Stimulated activated naive CD8-positive, alpha-beta T cell treated with anti-CD3 and anti-CD28 coated beads, Interleukin-15, Interleukin-2, amounts not matched to agents 100 U/mL and 50 U/mL, for 24 hours (primary cell): ENCODE measurements at regions not wholly inside any gene's neighbourhood (a gene's known extent, or its start where the extent isn't known, plus 50 kb on each side); places are given as distances from the start of the nearest gene placed in this dataset.

Source experiments
- ATAC-seq: fragments of 150-1000 bp; cut with Tn5 transposase; one replicate; pipeline ENCODE4 v1.10.0; 2021
- DNase-seq: peaks from one replicate; pipeline ENCODE4 v3.0.0; 2021

- ATAC-seq (no peak), DNase-seq (no peak)
Observed at GRCh38 chr4:19408490-19408889, 843.2 kb upstream of the SLIT2 start.

- no peak for DNase-seq
- no peak for ATAC-seq
Observed at GRCh38 chr4:19406789-19407188, 844.9 kb upstream of the SLIT2 start.

- ATAC-seq (no peak), DNase-seq (no peak)
Observed at GRCh38 chr4:19403786-19404370, 847.8 kb upstream of the SLIT2 start.

- ATAC-seq (no peak), DNase-seq (no peak)
Observed at GRCh38 chr4:19402581-19403065, 849.1 kb upstream of the SLIT2 start.

GRCh38 chr4:19401301-19402080 lies 850.2 kb upstream of the SLIT2 start:
- ATAC-seq: no peak
- no peak for DNase-seq

DNA sequence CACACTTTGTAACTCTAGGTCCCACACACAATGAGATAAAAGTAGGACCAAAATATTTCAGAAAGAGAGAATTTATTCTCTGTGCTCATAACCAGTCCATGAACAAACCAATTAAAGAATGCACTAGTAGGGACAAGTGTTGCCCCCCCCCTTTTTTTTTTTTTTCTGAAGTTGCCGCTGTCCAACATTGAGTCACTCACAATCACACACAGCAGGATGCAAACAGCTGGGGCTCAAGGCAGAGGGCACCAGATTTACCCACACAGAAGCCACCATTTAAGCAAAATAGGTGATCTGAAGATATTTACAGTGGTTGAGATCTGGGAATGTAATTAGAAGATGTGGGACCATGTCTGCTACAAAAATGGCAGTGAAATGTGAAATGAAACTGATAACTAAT lies 850.9 kb upstream of the SLIT2 start:
- no peak for ATAC-seq
- DNase-seq: no peak

DNA sequence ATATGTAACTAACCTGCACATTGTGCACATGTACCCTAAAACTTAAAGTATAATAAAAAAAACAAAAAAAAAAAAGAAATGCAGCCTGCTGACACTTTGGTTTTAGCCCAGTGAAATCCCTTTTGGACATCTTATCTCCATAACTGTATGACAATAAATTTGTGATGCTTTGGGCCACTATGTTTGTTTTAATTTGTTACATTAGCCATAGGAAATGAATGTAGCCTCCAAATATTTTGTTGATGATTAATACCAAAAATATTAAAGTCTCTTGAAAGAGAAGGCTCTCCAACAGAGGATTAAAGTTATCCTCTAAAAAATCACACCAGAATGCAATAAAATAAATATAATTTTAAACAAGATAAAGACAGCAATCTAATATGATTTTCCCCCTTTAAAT lies 852.7 kb upstream of the SLIT2 start:
- ATAC-seq (no peak), DNase-seq (no peak)

GRCh38 chr4:19386786-19387185 lies 864.9 kb upstream of the SLIT2 start:
- ATAC-seq: no peak

GRCh38 chr4:19382993-19383756 lies 868.5 kb upstream of the SLIT2 start:
- DNase-seq: no peak

More at GRCh38 chr4:19386786-19387185, 864.9 kb upstream of the SLIT2 start:
- no peak for DNase-seq

GRCh38 chr4:19381068-19381467 lies 870.6 kb upstream of the SLIT2 start:
- ATAC-seq (no peak), DNase-seq (no peak)

More at GRCh38 chr4:19382993-19383756, 868.5 kb upstream of the SLIT2 start:
- no peak for ATAC-seq

- DNase-seq (no peak), ATAC-seq (no peak)
Observed at GRCh38 chr4:19380600-19380999, 871.1 kb upstream of the SLIT2 start.

GRCh38 chr4:19379191-19379708 lies 872.5 kb upstream of the SLIT2 start:
- no peak for ATAC-seq
- DNase-seq: no peak

DNA sequence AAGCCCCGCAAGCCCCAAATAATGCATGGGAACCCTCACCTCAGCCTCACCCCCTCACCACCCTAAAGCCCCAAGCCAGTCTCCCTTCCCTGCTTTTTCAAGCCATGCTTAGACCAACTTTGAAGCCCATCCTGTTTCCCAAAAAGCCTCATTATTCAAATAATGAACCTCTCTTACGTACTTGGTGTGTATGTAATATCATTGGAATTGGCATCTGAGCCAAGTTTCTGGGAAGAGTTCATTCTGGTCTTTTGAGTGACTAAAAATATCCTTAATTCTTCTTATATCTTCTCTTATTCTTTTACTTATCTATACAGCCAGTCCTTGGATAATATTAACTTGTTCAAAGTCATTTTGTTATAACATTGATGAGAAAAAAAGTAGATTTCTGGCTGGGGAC lies 875.8 kb upstream of the SLIT2 start:
- DNase-seq (no peak), ATAC-seq (no peak)

DNA sequence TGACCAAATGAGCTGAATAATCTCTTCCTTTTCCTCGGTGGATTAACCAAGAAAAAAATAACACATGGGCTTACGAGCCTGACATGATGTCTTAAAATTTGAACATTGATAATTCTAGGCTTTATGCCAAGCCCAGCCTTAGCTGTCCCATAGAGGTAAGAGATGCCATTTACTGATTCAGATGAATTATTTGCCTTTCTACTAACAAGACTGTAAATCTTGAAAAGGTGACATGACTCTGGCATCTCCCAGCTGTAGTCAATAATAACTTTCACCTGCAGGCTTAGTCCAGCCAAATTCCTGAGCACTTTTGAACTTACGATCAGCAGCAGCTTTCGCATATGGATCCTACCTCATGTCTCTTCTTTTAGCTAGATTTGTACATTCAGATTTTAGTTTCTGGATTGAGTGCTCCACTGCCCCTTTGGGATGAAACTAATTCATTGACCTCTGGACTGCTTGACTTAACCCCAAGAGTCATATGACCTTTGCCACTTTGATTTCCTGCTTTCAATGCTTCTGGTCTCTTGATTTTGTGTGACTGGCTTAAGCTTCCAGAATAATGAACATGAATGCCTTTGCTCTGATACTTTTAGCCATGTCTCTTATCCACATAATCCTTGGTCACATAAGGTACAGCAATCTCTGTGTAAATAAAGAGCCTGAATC lies 876.4 kb upstream of the SLIT2 start:
- DNase-seq: no peak
- no peak for ATAC-seq

DNA sequence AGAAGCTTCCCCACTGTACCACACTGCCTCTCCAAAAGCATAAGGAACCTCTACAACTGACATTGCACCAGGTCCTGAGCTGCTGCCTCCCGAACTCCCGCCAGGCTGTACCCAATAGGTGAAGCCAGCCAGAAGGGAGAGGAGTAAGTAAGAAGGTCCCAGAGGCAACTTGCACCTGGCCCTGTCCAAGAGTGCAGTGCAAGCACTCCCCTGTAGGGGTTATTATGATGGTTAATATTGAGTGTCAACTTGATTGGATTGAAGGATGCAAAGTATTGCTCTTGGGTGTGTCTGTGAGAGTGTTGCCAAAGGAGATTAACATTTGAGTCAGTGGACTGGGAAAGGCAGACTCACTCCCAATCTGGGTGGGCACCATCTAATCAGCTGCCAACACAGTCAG lies 879.3 kb upstream of the SLIT2 start:
- ATAC-seq (no peak), DNase-seq (no peak)

DNA sequence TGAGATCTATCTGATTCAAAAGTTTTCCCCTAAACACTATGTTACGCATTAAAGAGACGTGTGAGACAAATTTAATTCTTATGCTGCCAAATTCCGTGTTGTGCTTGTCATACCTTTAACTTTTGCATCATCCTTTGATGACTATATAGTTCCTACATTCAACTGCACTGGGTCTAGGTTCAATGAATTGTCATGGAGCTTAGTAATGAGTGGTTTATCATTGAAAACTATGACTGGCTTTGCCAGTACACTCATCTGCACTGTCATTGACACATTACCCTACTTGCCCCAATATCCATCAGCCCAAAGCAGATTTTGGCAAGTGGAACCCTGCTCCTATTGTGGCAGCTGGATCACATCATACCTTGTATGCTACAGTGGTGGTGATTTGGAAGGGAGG lies 882.9 kb upstream of the SLIT2 start:
- DNase-seq (no peak), ATAC-seq (no peak)

DNA sequence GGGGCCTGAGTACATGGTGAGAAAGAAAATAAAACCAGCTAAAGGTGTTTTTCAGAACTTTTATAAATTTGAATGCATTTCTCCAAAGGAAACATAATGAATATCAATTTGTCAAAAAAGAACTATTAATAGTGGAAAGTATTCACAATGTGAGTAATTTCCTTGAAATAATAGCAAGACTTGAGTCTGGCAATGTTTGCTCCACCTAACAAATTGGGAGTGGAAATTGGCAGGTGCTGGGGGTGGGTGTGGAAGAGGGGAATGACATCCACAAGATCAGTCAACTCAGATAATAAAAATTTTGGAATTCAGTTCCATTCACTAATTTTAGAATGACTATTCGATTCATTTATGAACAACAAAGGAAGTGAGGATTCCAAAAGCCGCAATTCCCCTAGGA lies 884.8 kb upstream of the SLIT2 start:
- DNase-seq: no peak
- ATAC-seq: no peak

GRCh38 chr4:19358015-19358414 lies 893.7 kb upstream of the SLIT2 start:
- ATAC-seq (no peak), DNase-seq (no peak)

DNA sequence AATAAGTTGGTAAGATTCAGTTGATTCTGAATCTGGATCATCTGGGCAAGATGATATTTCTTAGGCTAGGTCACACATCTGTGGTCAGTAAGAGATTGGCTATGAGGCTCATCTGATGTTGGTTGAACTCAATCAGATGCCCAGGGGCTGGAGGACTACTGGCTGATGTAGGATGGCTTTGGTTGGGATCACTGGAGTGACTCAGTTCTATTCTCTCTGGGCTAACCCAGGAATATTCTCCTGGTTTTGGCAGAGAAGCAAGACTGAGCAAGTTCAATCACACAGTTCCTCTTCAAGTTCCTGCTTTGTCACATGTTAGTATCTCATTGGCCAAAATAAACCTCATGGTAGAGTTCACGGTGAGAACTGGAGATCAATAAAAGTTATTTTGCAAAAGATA lies 902.3 kb upstream of the SLIT2 start:
- DNase-seq: no peak
- ATAC-seq: no peak

- DNase-seq (no peak), ATAC-seq (no peak)
Observed at GRCh38 chr4:19348746-19349145, 903.0 kb upstream of the SLIT2 start.

DNA sequence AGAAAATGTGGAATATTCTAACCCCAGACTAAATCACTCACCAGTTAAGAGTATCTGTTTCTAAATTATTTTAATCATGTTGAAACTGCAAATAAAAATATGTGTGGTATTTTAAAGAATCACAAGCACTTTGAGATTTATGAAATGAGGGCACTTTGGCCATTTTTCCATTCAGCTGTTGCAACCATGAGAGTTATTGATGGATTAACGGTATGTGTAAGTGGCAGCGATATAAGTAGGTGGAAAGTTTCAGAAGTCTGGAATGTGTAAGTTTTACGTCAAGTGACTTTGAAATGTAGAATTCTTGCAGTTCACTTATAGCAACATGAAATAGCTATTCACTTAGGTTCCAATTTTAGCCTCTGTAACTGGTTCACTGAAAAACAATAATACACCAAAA lies 905.1 kb upstream of the SLIT2 start:
- DNase-seq (no peak), ATAC-seq (no peak)

GRCh38 chr4:19329631-19330030 lies 922.1 kb upstream of the SLIT2 start:
- DNase-seq (no peak), ATAC-seq (no peak)
